IMR-90 (cell line): ENCODE measurements at regions not wholly inside any gene's neighbourhood (a gene's known extent, or its start where the extent isn't known, plus 50 kb on each side); places are given as distances from the start of the nearest gene placed in this dataset.
A peak's percentile ranks its signal among the peaks of the same experiment; 100 is the strongest.

Experiments
- ATAC-seq: fragments of 200-7000 bp; cut with Tn5 transposase; 2 replicates; pipeline ENCODE4 v1.9.1; 2020; ENCODE audit warnings: low read depth, mild to moderate bottlenecking, moderate library complexity
- BruUV-seq: library from RNA; stranded (reverse); fragments of 400-500 nt; replicated peaks from 2 replicates; lab custom pipeline; 2021; lab: Mats Ljungman, UMichigan
- CTCF ChIA-PET: fragments of 300-600 bp; formaldehyde crosslinking; extraction: SDS; loops from one replicate; lab custom pipeline; 2021; ENCODE audit warnings: antibody characterized with exemption; lab: Yijun Ruan, JAX
- POLR2A ChIA-PET: fragments of 300-600 bp; sonication (Branson Sonifier 250); formaldehyde crosslinking; loops from one replicate; lab custom pipeline; 2022; ENCODE audit warnings: antibody characterized with exemption; ENCODE audit not compliant: unreplicated experiment; lab: Charles Lee
- DNase-seq: peaks from one replicate; pipeline ENCODE4 v3.0.0; 2013
- H2AFZ ChIP-seq: replicated peaks from 2 replicates; pipeline ENCODE3; 2013; ENCODE audit warnings: low read length, mild to moderate bottlenecking; ENCODE audit not compliant: poor library complexity
- H2AK5ac ChIP-seq: 2 replicates; pipeline ENCODE4 v1.6.1; 2013; ENCODE audit warnings: low read depth, low read length, inconsistent platforms
- H2AK9ac ChIP-seq: replicated peaks from 2 replicates; pipeline ENCODE3; 2013; ENCODE audit warnings: mild to moderate bottlenecking, low read depth, low read length, moderate library complexity; ENCODE audit not compliant: poor library complexity
- H2BK120ac ChIP-seq: 2 replicates; pipeline ENCODE4 v1.6.1; 2013; ENCODE audit warnings: low read depth, low read length, inconsistent platforms
- H2BK15ac ChIP-seq: 3 replicates; pipeline ENCODE4 v1.6.1; 2013; ENCODE audit warnings: low read depth, low read length, inconsistent platforms
- H2BK20ac ChIP-seq: 2 replicates; pipeline ENCODE4 v1.6.1; 2013; ENCODE audit warnings: low read depth, mild to moderate bottlenecking, inconsistent platforms, low read length, moderate library complexity
- H2BK5ac ChIP-seq: 2 replicates; pipeline ENCODE4 v1.6.1; 2013; ENCODE audit warnings: mild to moderate bottlenecking, low read depth, low read length, inconsistent platforms; ENCODE audit not compliant: poor library complexity, severe bottlenecking
- H3K14ac ChIP-seq: replicated peaks from 2 replicates; pipeline ENCODE4 v1.6.1; 2013; ENCODE audit warnings: low read depth, low read length, inconsistent platforms
- H3K18ac ChIP-seq: 2 replicates; pipeline ENCODE4 v1.6.1; 2013; ENCODE audit warnings: low read depth, low read length, control low read depth
- H3K23ac ChIP-seq: 2 replicates; pipeline ENCODE4 v1.6.1; 2013; ENCODE audit warnings: low read depth, low read length, inconsistent platforms
- H3K27ac ChIP-seq: 2 replicates; pipeline ENCODE4 v1.5.1; 2013; ENCODE audit warnings: mild to moderate bottlenecking, control low read depth, low read length; ENCODE audit not compliant: insufficient read depth
- H3K27me3 ChIP-seq: 2 replicates; pipeline ENCODE4 v1.6.1; 2013; ENCODE audit warnings: low read length; ENCODE audit not compliant: control insufficient read depth, insufficient read depth
- H3K36me3 ChIP-seq: 2 replicates; pipeline ENCODE4 v1.6.1; 2013; ENCODE audit warnings: low read length, mixed read lengths; ENCODE audit not compliant: control insufficient read depth, insufficient read depth
- H3K4ac ChIP-seq: 2 replicates; pipeline ENCODE4 v1.6.1; 2013; ENCODE audit warnings: low read depth, low read length, inconsistent platforms
- H3K4me1 ChIP-seq: 2 replicates; pipeline ENCODE4 v1.6.1; 2013; ENCODE audit warnings: low read length, mixed read lengths; ENCODE audit not compliant: control insufficient read depth, insufficient read depth
- H3K4me2 ChIP-seq: 2 replicates; pipeline ENCODE4 v1.6.1; 2013; ENCODE audit warnings: low read depth, mild to moderate bottlenecking, control low read depth, low read length, moderate library complexity
- H3K4me3 ChIP-seq: 2 replicates; pipeline ENCODE4 v1.5.1; 2013; ENCODE audit warnings: low read depth, mild to moderate bottlenecking, control low read depth, low read length, moderate library complexity; ENCODE audit not compliant: insufficient read depth
- H3K56ac ChIP-seq: 2 replicates; pipeline ENCODE4 v1.6.1; 2013; ENCODE audit warnings: low read length, inconsistent platforms; ENCODE audit not compliant: insufficient read depth; ENCODE audit errors: extremely low read depth
- H3K79me1 ChIP-seq, 2 experiments: 2 replicates each; pipeline ENCODE4 v1.6.1; 2013; ENCODE audit warnings: low read length in 2 of 2, inconsistent platforms in 1 of 2, low read depth in 1 of 2
- H3K9ac ChIP-seq: 2 replicates; pipeline ENCODE4 v1.6.1; 2013; ENCODE audit warnings: low read depth, low read length, control low read depth
- H3K9me1 ChIP-seq: 2 replicates; pipeline ENCODE4 v1.6.1; 2013; ENCODE audit warnings: low read length, inconsistent platforms; ENCODE audit not compliant: insufficient read depth
- H3K9me3 ChIP-seq: 2 replicates; pipeline ENCODE4 v1.6.1; 2013; ENCODE audit warnings: low read length; ENCODE audit not compliant: control insufficient read depth, insufficient read depth
- H4K20me1 ChIP-seq: 2 replicates; pipeline ENCODE4 v1.6.1; 2013; ENCODE audit warnings: low read length, inconsistent platforms; ENCODE audit not compliant: insufficient read depth
- H4K5ac ChIP-seq: 2 replicates; pipeline ENCODE4 v1.6.1; 2013; ENCODE audit warnings: mild to moderate bottlenecking, low read depth, low read length, control low read depth
- H4K8ac ChIP-seq, 2 experiments: 2 replicates each; pipeline ENCODE4 v1.6.1; 2013; ENCODE audit warnings: low read depth in 2 of 2, low read length in 2 of 2, control low read depth in 1 of 2, inconsistent platforms in 1 of 2
- H4K91ac ChIP-seq: 2 replicates; pipeline ENCODE4 v1.6.1; 2013; ENCODE audit warnings: low read depth, low read length, inconsistent platforms; ENCODE audit not compliant: insufficient read depth
- BHLHE40 ChIP-seq: fragments of 150-350 bp; IDR thresholded peaks from 2 replicates; pipeline ENCODE4 v1.6.1; 2016; ENCODE audit warnings: mild to moderate bottlenecking, low read depth, low read length
- CEBPB ChIP-seq: IDR thresholded peaks from 2 replicates; pipeline ENCODE4 v1.6.1; 2012; ENCODE audit warnings: low read depth, low read length, improper control_type of control experiment
- CHD1 ChIP-seq: IDR thresholded peaks from 2 replicates; pipeline ENCODE4 v1.6.1; 2012; ENCODE audit warnings: low read depth, low read length, improper control_type of control experiment
- FOS ChIP-seq: fragments of 150-350 bp; IDR thresholded peaks from 2 replicates; pipeline ENCODE4 v1.6.1; 2016; ENCODE audit warnings: low read depth, low read length
- MAFK ChIP-seq: IDR thresholded peaks from 2 replicates; pipeline ENCODE4 v1.6.1; 2012; ENCODE audit warnings: low read depth, low read length, improper control_type of control experiment
- MAZ ChIP-seq: IDR thresholded peaks from 2 replicates; pipeline ENCODE4 v1.6.1; 2012; ENCODE audit warnings: low read depth, mild to moderate bottlenecking, low read length, improper control_type of control experiment, moderate library complexity, borderline replicate concordance
- MXI1 ChIP-seq: IDR thresholded peaks from 2 replicates; pipeline ENCODE4 v1.6.1; 2012; ENCODE audit warnings: low read depth, mild to moderate bottlenecking, low read length, moderate library complexity, borderline replicate concordance
- NFE2L2 ChIP-seq: fragments of 150-350 bp; IDR thresholded peaks from 2 replicates; pipeline ENCODE4 v1.6.1; 2016; ENCODE audit warnings: low read depth, mild to moderate bottlenecking, low read length
- POLR2A ChIP-seq: IDR thresholded peaks from 2 replicates; pipeline ENCODE4 v1.6.1; 2012; ENCODE audit warnings: mild to moderate bottlenecking, low read depth, low read length
- RAD21 ChIP-seq: IDR thresholded peaks from 2 replicates; pipeline ENCODE4 v1.6.1; 2012; ENCODE audit warnings: low read length, improper control_type of control experiment
- RCOR1 ChIP-seq: IDR thresholded peaks from 2 replicates; pipeline ENCODE4 v1.6.1; 2012; ENCODE audit warnings: mild to moderate bottlenecking, low read length, improper control_type of control experiment; ENCODE audit not compliant: insufficient replicate concordance
- RFX5 ChIP-seq: IDR thresholded peaks from 2 replicates; pipeline ENCODE4 v1.8.0; 2012; ENCODE audit warnings: low read depth, mild to moderate bottlenecking, low read length, moderate library complexity
- SMC3 ChIP-seq: fragments of 150-350 bp; IDR thresholded peaks from 2 replicates; pipeline ENCODE4 v1.6.1; 2016; ENCODE audit warnings: low read depth, mild to moderate bottlenecking, antibody characterized with exemption, low read length, moderate library complexity
- WGBS, 2 experiments: methylation state at CpG; one replicate each; pipeline versions ENCODE4 v1.1.5 to v1.1.7; 2013; ENCODE audit warnings: missing lambda C conversion rate in 2 of 2; ENCODE audit not compliant: insufficient read length in 1 of 2; ENCODE audit errors: extremely low coverage in 2 of 2; 5-methylcytosine and 5-hydroxymethylcytosine counted together
- dilution Hi-C: fragments of 300-500 bp; cut with HindIII; formaldehyde crosslinking; loops from one replicate; pipeline ENCODE4 v1.14.3; 2018; ENCODE audit warnings: low sequenced_read_pairs; ENCODE audit not compliant: unreplicated experiment
- in situ Hi-C: fragments of 300-500 bp; cut with MboI; formaldehyde crosslinking; loops from 3 replicates; pipeline ENCODE4 v1.14.3; 2019; ENCODE audit warnings: low sequenced_read_pairs, inconsistent platforms, mixed read lengths
- intact Hi-C: fragments of 100-400 bp; cut with micrococcal nuclease; formaldehyde crosslinking; loops from 2 replicates; pipeline ENCODE4 v1.10.0; 2022
- TF ChIP-seq, protein P1 (sequence below): conservative IDR thresholded peaks from 2 replicates; pipeline ENCODE4 v1.5.1; 2012; ENCODE audit warnings: mild to moderate bottlenecking, low read depth, low read length, improper control_type of control experiment
- TF ChIP-seq, protein P2 (sequence below): fragments of 150-350 bp; IDR thresholded peaks from 2 replicates; pipeline ENCODE4 v1.6.1; 2017; ENCODE audit warnings: mild to moderate bottlenecking, antibody characterized with exemption, low read length, low read depth

DNA sequence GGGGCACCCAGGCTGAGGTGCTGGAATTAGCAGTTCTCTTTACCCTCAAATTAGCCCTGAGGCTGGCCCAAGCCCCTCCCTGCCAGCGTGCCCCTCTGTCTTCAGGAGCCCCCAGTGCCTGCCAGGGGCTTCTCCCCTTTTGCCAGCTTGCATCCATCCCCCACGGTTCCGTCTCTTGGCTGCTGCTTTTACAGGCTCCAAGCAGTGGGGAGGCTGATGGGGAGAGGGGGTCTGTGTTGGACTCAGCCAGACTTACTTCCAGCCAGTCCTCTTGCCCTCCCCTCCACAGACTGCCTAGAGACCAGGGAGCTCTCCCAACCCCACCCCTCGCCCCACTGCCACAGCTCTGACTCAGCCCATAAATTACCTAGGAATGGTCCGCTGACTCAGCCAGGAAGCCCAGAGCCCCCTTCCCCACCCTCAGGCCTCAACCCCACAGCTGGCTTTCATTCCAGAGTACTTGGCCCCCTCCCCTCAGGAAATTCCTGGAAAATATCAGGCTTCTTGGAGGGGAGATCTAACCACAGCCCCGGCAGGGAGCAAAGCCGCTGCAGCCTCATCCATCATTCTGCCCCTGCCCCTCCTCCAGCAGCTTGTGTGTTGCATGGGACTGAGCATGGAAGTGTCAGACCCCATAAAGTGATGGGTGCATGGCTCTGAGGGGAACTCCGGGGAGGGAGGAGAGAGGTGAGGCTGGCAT is 184.6 kb downstream of the ZFP36L2 start:
- Histone ChIP-seq H2BK5ac (peak overlapping the region; percentile 88), H3K27me3 (no peaks in the 10 kb centered on the region), H3K4me3 (no peak overlapping the region), H3K14ac (peak overlapping the region; percentile 97), H2AFZ (peak overlapping the region; percentile 81), H2BK120ac (peak overlapping the region; percentile 98), H3K36me3 (no peaks in the 10 kb centered on the region), H3K27ac (peak overlapping the region; percentile 88), H2AK9ac (peak overlapping the region; percentile 95), H2AK5ac (peak overlapping the region; percentile 100), H2BK20ac (peak overlapping the region; percentile 99), H3K23ac (peak overlapping the region; percentile 87), H4K8ac (peak overlapping the region; percentile 95 to 99), H3K4ac (peak overlapping the region; percentile 99), H4K5ac (peak overlapping the region; percentile 77), H4K20me1 (no peaks in the 10 kb centered on the region), H3K9me3 (no peaks in the 10 kb centered on the region), H3K79me1 (peaks cover 0 to 8% of the 10 kb centered on the region in 2 experiments; a peak in 1 of 4 replicates), H4K91ac (peak overlapping the region; percentile 100), H3K9me1 (peaks cover 34% of the 10 kb centered on the region), H3K9ac (peak overlapping the region; percentile 44), H3K4me1 (peaks cover 40% of the 10 kb centered on the region), H3K56ac (peak overlapping the region; percentile 80), H2BK15ac (peak overlapping the region; percentile 85), H3K18ac (peak overlapping the region; percentile 93), H3K4me2 (peak overlapping the region; percentile 17; the same call in 1 of the 2 replicates)
- POLR2A ChIA-PET, result interaction anchor here (0.9 kb wide), 2 partner anchors 36 to 180 kb away, joined by 3 to 4 read pairs; no protein-coding TSS in a partner anchor
- in situ Hi-C loops, result no loop called here
- WGBS, 2 experiments, result no CpG with 5 or more reads among the region's 8 CpGs
- dilution Hi-C loops, result no loop called here
- BruUV-seq, result no TSS peak
- CTCF ChIA-PET, result interaction anchor here (0.6 kb wide), 1 partner anchor 444 kb away, joined by 3 read pairs; no protein-coding TSS in a partner anchor
- DNase-seq, result peak; percentile 97
- intact Hi-C loops, result no loop called here
- peak; percentile 93 for ATAC-seq
- no peak for TF ChIP-seq NFE2L2
- TF ChIP-seq POLR2A, result no peak
- peak; percentile 25; the same call in 1 of the 2 replicates for TF ChIP-seq RAD21
- TF ChIP-seq FOS, result peak; percentile 88
- TF ChIP-seq MXI1, result no peak
- TF ChIP-seq RFX5, result no peak
- no peak for TF ChIP-seq CEBPB
- TF ChIP-seq MAFK, result peak; percentile 46; the same call in 1 of the 2 replicates
- no peak for TF ChIP-seq BHLHE40
- TF ChIP-seq, protein P1, sequence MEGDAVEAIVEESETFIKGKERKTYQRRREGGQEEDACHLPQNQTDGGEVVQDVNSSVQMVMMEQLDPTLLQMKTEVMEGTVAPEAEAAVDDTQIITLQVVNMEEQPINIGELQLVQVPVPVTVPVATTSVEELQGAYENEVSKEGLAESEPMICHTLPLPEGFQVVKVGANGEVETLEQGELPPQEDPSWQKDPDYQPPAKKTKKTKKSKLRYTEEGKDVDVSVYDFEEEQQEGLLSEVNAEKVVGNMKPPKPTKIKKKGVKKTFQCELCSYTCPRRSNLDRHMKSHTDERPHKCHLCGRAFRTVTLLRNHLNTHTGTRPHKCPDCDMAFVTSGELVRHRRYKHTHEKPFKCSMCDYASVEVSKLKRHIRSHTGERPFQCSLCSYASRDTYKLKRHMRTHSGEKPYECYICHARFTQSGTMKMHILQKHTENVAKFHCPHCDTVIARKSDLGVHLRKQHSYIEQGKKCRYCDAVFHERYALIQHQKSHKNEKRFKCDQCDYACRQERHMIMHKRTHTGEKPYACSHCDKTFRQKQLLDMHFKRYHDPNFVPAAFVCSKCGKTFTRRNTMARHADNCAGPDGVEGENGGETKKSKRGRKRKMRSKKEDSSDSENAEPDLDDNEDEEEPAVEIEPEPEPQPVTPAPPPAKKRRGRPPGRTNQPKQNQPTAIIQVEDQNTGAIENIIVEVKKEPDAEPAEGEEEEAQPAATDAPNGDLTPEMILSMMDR, result no peak
- TF ChIP-seq MAZ, result peak; percentile 97
- TF ChIP-seq SMC3, result no peak
- TF ChIP-seq RCOR1, result peak; percentile 65
- TF ChIP-seq, protein P2, sequence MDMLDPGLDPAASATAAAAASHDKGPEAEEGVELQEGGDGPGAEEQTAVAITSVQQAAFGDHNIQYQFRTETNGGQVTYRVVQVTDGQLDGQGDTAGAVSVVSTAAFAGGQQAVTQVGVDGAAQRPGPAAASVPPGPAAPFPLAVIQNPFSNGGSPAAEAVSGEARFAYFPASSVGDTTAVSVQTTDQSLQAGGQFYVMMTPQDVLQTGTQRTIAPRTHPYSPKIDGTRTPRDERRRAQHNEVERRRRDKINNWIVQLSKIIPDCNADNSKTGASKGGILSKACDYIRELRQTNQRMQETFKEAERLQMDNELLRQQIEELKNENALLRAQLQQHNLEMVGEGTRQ, result no peak
- no peak for TF ChIP-seq CHD1
